Stimulated activated CD4-positive, alpha-beta T cell treated with anti-CD3 and anti-CD28 coated beads, Interleukin-4, amount 100 ng/mL, for 48 hours (primary cell): ENCODE measurements at regions not wholly inside any gene's neighbourhood (a gene's known extent, or its start where the extent isn't known, plus 50 kb on each side); places are given as distances from the start of the nearest gene placed in this dataset.
A peak's percentile ranks its signal among the peaks of the same experiment; 100 is the strongest.

Experiments
- DNase-seq, 2 donors: peaks; one replicate each; pipeline ENCODE4 v3.0.0-alpha.2; 2020; ENCODE audit warnings: low read depth in 2 of 2

- no peak for DNase-seq
Observed at GRCh38 chr9:99399474-99399873, 177.4 kb downstream of the SEC61B start.

- DNase-seq, result no peak
Observed at GRCh38 chr9:99400184-99400731, 178.2 kb downstream of the SEC61B start.

- no peak for DNase-seq
Observed at GRCh38 chr9:99401680-99402504, 179.8 kb downstream of the SEC61B start.

GRCh38 chr9:99403371-99403770 lies 181.3 kb downstream of the SEC61B start:
- no peak for DNase-seq

- DNase-seq, result no peak
Observed at GRCh38 chr9:99405359-99405758, 183.3 kb downstream of the SEC61B start.

GRCh38 chr9:99406939-99407338 lies 184.9 kb downstream of the SEC61B start:
- no peak for DNase-seq

- DNase-seq, result no peak
Observed at GRCh38 chr9:99411068-99411467, 189.0 kb downstream of the SEC61B start.

- no peak for DNase-seq
Observed at GRCh38 chr9:99411479-99412115, 189.5 kb downstream of the SEC61B start.

- DNase-seq, result no peak
Observed at GRCh38 chr9:99412606-99413005, 190.5 kb downstream of the SEC61B start.

GRCh38 chr9:99414321-99414720 lies 192.2 kb downstream of the SEC61B start:
- DNase-seq, result no peak

- no peak for DNase-seq
Observed at GRCh38 chr9:99415606-99416005, 193.5 kb downstream of the SEC61B start.

- DNase-seq, result no peak
Observed at GRCh38 chr9:99416007-99416406, 193.9 kb downstream of the SEC61B start.

GRCh38 chr9:99419070-99419469 lies 197.0 kb downstream of the SEC61B start:
- DNase-seq, result no peak

GRCh38 chr9:99421369-99421768 lies 199.3 kb downstream of the SEC61B start:
- DNase-seq, result no peak

- DNase-seq, result no peak
Observed at GRCh38 chr9:99425124-99425523, 203.0 kb downstream of the SEC61B start.

- DNase-seq, result no peak
Observed at GRCh38 chr9:99425923-99426842, 204.1 kb downstream of the SEC61B start.

- DNase-seq, result no peak
Observed at GRCh38 chr9:99427260-99427659, 205.2 kb downstream of the SEC61B start.

GRCh38 chr9:99430301-99430700 lies 208.2 kb downstream of the SEC61B start:
- DNase-seq, result no peak

GRCh38 chr9:99431103-99431502 lies 209.0 kb downstream of the SEC61B start:
- DNase-seq, result no peak

- no peak for DNase-seq
Observed at GRCh38 chr9:99432075-99432474, 210.0 kb downstream of the SEC61B start.

- DNase-seq, result no peak
Observed at GRCh38 chr9:99433095-99433494, 211.0 kb downstream of the SEC61B start.

GRCh38 chr9:99433555-99433954 lies 211.5 kb downstream of the SEC61B start:
- DNase-seq, result peak; percentile 18 to 21
